ENCODE measurements at regions not wholly inside any gene's neighbourhood (a gene's known extent, or its start where the extent isn't known, plus 50 kb on each side); places are given as distances from the start of the nearest gene placed in this dataset.

DNA sequence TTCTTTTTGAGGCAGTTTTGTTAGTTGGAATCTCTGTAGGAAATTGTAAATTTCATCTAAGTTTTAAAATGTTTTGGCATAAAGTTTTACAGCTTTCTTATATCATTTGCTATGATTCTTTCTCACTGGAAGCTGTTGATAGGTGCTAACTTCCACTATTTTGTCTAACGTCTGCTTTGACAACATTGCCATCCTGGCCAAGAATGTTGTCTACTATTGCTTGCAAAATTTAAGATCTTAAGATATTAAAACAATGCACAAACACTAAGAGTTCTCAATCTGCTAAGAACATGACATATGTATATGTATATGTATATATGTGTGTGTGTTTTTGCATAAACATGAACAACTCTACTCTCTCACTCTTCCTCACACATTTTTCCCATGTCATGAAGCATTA is 64.1 kb upstream of the MDGA2 start:
- TF ChIP-seq, protein P1, sequence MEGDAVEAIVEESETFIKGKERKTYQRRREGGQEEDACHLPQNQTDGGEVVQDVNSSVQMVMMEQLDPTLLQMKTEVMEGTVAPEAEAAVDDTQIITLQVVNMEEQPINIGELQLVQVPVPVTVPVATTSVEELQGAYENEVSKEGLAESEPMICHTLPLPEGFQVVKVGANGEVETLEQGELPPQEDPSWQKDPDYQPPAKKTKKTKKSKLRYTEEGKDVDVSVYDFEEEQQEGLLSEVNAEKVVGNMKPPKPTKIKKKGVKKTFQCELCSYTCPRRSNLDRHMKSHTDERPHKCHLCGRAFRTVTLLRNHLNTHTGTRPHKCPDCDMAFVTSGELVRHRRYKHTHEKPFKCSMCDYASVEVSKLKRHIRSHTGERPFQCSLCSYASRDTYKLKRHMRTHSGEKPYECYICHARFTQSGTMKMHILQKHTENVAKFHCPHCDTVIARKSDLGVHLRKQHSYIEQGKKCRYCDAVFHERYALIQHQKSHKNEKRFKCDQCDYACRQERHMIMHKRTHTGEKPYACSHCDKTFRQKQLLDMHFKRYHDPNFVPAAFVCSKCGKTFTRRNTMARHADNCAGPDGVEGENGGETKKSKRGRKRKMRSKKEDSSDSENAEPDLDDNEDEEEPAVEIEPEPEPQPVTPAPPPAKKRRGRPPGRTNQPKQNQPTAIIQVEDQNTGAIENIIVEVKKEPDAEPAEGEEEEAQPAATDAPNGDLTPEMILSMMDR (IDR thresholded peaks at IDR 0.05 in 4 of 5, conservative IDR thresholded peaks at IDR 0.05 in 1 of 5): no peak
- no peak for TF ChIP-seq POLR2A (IDR thresholded peaks at IDR 0.05)

Measured in gastrocnemius medialis (tissue), 4 donors.